ENCODE measurements at regions not wholly inside any gene's neighbourhood (a gene's known extent, or its start where the extent isn't known, plus 50 kb on each side); places are given as distances from the start of the nearest gene placed in this dataset.
A peak's percentile ranks its signal among the peaks of the same experiment; 100 is the strongest.

GRCh38 chr9:107639426-107639825, 149.9 kb upstream of the KLF4 start:
- Histone ChIP-seq H3K27me3 (ENCODE audit: insufficient read depth) (peaks cover 17% of the 10 kb centered on the region; the same call in 1 of the 2 replicates), H3K79me2 (replicated peaks; ENCODE audit: insufficient read depth) (no peaks in the 10 kb centered on the region), H4K20me1 (replicated peaks; ENCODE audit: insufficient read depth) (no peaks in the 10 kb centered on the region), H3K27ac (ENCODE audit: low read depth) (no peak overlapping the region), H3K9me2 (ENCODE audit: insufficient read depth) (no peaks in the 10 kb centered on the region), H3K4me1 (ENCODE audit: insufficient read depth) (peaks cover 13% of the 10 kb centered on the region; the same call in 1 of the 2 replicates), H3K4me2 (no peak overlapping the region), H2AFZ (no peak overlapping the region), H3K4me3 (no peak overlapping the region), H3K36me3 (ENCODE audit: insufficient read depth) (peaks cover 5% of the 10 kb centered on the region; the same call in 1 of the 2 replicates), H3F3A (replicated peaks; ENCODE audit: low read depth) (0 out of 2 replicates have a peak, but pooled peaks cover 5% of the 10 kb centered on the region)
- H3K4me1 Mint-ChIP-seq, result peaks cover 26% of the 10 kb centered on the region
- peak overlapping the region; percentile 5; the same call in 1 of the 3 replicates for H3K4me3 Mint-ChIP-seq
- no peak overlapping the region for H3K27ac Mint-ChIP-seq
- peaks cover 12% of the 10 kb centered on the region for H3K27me3 Mint-ChIP-seq (ENCODE audit: insufficient read depth, low read depth, poor library complexity)
- TF ChIP-seq REST (IDR thresholded peaks at IDR 0.05; ENCODE audit: unreplicated experiment), result no peak
- TF ChIP-seq STAT1 (IDR thresholded peaks at IDR 0.05; ENCODE audit: unreplicated experiment), result no peak
- no peak for TF ChIP-seq CREB1 (CRISPR knock-in tag; IDR thresholded peaks at IDR 0.05; ENCODE audit: low read depth)
- TF ChIP-seq ZNF114 (CRISPR knock-in tag; IDR thresholded peaks at IDR 0.05), result no peak
- TF ChIP-seq, protein P1, sequence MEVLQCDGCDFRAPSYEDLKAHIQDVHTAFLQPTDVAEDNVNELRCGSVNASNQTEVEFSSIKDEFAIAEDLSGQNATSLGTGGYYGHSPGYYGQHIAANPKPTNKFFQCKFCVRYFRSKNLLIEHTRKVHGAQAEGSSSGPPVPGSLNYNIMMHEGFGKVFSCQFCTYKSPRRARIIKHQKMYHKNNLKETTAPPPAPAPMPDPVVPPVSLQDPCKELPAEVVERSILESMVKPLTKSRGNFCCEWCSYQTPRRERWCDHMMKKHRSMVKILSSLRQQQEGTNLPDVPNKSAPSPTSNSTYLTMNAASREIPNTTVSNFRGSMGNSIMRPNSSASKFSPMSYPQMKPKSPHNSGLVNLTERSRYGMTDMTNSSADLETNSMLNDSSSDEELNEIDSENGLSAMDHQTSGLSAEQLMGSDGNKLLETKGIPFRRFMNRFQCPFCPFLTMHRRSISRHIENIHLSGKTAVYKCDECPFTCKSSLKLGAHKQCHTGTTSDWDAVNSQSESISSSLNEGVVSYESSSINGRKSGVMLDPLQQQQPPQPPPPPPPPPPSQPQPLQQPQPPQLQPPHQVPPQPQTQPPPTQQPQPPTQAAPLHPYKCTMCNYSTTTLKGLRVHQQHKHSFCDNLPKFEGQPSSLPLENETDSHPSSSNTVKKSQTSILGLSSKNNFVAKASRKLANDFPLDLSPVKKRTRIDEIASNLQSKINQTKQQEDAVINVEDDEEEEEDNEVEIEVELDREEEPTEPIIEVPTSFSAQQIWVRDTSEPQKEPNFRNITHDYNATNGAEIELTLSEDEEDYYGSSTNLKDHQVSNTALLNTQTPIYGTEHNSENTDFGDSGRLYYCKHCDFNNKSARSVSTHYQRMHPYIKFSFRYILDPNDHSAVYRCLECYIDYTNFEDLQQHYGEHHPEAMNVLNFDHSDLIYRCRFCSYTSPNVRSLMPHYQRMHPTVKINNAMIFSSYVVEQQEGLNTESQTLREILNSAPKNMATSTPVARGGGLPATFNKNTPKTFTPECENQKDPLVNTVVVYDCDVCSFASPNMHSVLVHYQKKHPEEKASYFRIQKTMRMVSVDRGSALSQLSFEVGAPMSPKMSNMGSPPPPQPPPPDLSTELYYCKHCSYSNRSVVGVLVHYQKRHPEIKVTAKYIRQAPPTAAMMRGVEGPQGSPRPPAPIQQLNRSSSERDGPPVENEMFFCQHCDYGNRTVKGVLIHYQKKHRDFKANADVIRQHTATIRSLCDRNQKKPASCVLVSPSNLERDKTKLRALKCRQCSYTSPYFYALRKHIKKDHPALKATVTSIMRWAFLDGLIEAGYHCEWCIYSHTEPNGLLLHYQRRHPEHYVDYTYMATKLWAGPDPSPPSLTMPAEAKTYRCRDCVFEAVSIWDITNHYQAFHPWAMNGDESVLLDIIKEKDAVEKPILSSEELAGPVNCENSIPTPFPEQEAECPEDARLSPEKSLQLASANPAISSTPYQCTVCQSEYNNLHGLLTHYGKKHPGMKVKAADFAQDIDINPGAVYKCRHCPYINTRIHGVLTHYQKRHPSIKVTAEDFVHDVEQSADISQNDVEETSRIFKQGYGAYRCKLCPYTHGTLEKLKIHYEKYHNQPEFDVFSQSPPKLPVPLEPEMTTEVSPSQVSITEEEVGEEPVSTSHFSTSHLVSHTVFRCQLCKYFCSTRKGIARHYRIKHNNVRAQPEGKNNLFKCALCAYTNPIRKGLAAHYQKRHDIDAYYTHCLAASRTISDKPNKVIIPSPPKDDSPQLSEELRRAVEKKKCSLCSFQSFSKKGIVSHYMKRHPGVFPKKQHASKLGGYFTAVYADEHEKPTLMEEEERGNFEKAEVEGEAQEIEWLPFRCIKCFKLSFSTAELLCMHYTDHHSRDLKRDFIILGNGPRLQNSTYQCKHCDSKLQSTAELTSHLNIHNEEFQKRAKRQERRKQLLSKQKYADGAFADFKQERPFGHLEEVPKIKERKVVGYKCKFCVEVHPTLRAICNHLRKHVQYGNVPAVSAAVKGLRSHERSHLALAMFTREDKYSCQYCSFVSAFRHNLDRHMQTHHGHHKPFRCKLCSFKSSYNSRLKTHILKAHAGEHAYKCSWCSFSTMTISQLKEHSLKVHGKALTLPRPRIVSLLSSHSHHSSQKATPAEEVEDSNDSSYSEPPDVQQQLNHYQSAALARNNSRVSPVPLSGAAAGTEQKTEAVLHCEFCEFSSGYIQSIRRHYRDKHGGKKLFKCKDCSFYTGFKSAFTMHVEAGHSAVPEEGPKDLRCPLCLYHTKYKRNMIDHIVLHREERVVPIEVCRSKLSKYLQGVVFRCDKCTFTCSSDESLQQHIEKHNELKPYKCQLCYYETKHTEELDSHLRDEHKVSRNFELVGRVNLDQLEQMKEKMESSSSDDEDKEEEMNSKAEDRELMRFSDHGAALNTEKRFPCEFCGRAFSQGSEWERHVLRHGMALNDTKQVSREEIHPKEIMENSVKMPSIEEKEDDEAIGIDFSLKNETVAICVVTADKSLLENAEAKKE (CRISPR knock-in tag; IDR thresholded peaks at IDR 0.05), result no peak
- TF ChIP-seq JUNB (IDR thresholded peaks at IDR 0.05; ENCODE audit: unreplicated experiment), result no peak
- TF ChIP-seq NANOG (IDR thresholded peaks at IDR 0.05; ENCODE audit: borderline replicate concordance), result no peak
- no peak for TF ChIP-seq EZH2phosphoT487 (IDR thresholded peaks at IDR 0.05; ENCODE audit: unreplicated experiment)
- TF ChIP-seq, protein P2, sequence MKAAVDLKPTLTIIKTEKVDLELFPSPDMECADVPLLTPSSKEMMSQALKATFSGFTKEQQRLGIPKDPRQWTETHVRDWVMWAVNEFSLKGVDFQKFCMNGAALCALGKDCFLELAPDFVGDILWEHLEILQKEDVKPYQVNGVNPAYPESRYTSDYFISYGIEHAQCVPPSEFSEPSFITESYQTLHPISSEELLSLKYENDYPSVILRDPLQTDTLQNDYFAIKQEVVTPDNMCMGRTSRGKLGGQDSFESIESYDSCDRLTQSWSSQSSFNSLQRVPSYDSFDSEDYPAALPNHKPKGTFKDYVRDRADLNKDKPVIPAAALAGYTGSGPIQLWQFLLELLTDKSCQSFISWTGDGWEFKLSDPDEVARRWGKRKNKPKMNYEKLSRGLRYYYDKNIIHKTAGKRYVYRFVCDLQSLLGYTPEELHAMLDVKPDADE (IDR thresholded peaks at IDR 0.05), result no peak
- TF ChIP-seq POLR2AphosphoS5 (IDR thresholded peaks at IDR 0.05; ENCODE audit: low read depth), result no peak
- TF ChIP-seq EZH2 (IDR thresholded peaks at IDR 0.05; ENCODE audit: low read depth, unreplicated experiment), result no peak
- no peak for TF ChIP-seq ZNF331 (CRISPR knock-in tag; IDR thresholded peaks at IDR 0.05; ENCODE audit: low read depth)
- no peak for TF ChIP-seq CTCF (conservative IDR thresholded peaks at IDR 0.05; ENCODE audit: low read depth in 2 of 2)
- ATAC-seq (no peak), DNase-seq (ENCODE audit: low spot score) (no peak)
- no peaks in the 10 kb centered on the region for H3K36me3 Mint-ChIP-seq (ENCODE audit: low read depth)
- H3K9me3 Mint-ChIP-seq, result no peaks in the 10 kb centered on the region

Data from GM23338 (cell line).